H1 (cell line): ENCODE measurements at regions not wholly inside any gene's neighbourhood (a gene's known extent, or its start where the extent isn't known, plus 50 kb on each side); places are given as distances from the start of the nearest gene placed in this dataset.

Experiments
- ATF3 ChIP-seq: IDR thresholded peaks from 2 replicates; pipeline ENCODE4 v1.6.1; 2011; ENCODE audit warnings: low read depth, mild to moderate bottlenecking, low read length; ENCODE audit not compliant: insufficient read depth
- CBX8 ChIP-seq: fragments of 300-800, 300-1000 bp; sonication (generic); IDR thresholded peaks from 2 replicates; pipeline ENCODE4 v1.7.1; 2016; ENCODE audit warnings: low read depth, low read length, borderline replicate concordance
- CHD1 ChIP-seq: IDR thresholded peaks from 2 replicates; pipeline ENCODE4 v1.6.1; 2012; ENCODE audit warnings: low read depth, low read length, improper control_type of control experiment
- CHD7 ChIP-seq: fragments of 300-600 bp; sonication (generic); IDR thresholded peaks from 2 replicates; pipeline ENCODE4 v1.7.1; 2012; ENCODE audit warnings: low read length, moderate library complexity, mild to moderate bottlenecking, inconsistent platforms; ENCODE audit not compliant: insufficient replicate concordance
- NRF1 ChIP-seq: IDR thresholded peaks from 2 replicates; pipeline ENCODE4 v1.6.1; 2011; ENCODE audit warnings: mild to moderate bottlenecking, low read depth, low read length, improper control_type of control experiment
- POLR2AphosphoS5 ChIP-seq: IDR thresholded peaks from 2 replicates; pipeline ENCODE4 v1.6.1; 2011; ENCODE audit warnings: low read depth, low read length
- TEAD4 ChIP-seq: IDR thresholded peaks from 2 replicates; pipeline ENCODE4 v1.6.1; 2012; ENCODE audit warnings: low read depth, low read length, inconsistent platforms, mixed read lengths
- YY1 ChIP-seq: IDR thresholded peaks from 2 replicates; pipeline ENCODE4 v1.6.1; 2011; ENCODE audit warnings: low read depth, mild to moderate bottlenecking, low read length

DNA sequence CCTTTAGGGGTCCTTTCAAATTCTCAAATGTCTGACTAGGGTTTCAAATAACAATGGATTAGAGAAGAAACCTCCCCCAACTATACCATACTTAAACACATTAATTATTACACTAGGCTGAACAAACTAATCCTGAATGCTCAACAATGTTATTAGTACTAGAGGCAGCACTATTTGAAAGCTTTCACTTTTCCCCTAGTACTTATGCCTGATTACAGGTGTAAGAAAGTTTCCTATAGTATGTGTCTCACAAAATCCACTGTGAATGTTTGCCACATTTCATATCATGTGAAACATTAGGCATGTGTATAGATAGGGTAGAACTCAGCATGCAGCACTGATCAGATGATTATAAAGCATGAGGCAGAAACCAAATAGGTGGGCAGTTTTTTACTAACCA is 336.2 kb downstream of the ZNF674 start (continued):
- TF ChIP-seq CHD7 (no peak), TEAD4 (no peak), YY1 (no peak), ATF3 (no peak), NRF1 (no peak), CBX8 (no peak), CHD1 (no peak), POLR2AphosphoS5 (no peak)
